NB4 (cell line): ENCODE measurements at regions not wholly inside any gene's neighbourhood (a gene's known extent, or its start where the extent isn't known, plus 50 kb on each side); places are given as distances from the start of the nearest gene placed in this dataset.

Experiments
- POLR2A ChIP-seq: IDR thresholded peaks from 2 replicates; pipeline ENCODE4 v1.6.1; 2011; ENCODE audit warnings: mild to moderate bottlenecking; ENCODE audit not compliant: insufficient read length; ENCODE audit errors: extremely low read depth
- TF ChIP-seq, protein P1 (sequence below): IDR thresholded peaks from one replicate; pipeline ENCODE4 v1.5.1; 2012; ENCODE audit warnings: low read depth, low read length
- TF ChIP-seq, protein P2 (sequence below): IDR thresholded peaks from 2 replicates; pipeline ENCODE4 v1.6.1; 2011; ENCODE audit warnings: low read depth, low read length

DNA sequence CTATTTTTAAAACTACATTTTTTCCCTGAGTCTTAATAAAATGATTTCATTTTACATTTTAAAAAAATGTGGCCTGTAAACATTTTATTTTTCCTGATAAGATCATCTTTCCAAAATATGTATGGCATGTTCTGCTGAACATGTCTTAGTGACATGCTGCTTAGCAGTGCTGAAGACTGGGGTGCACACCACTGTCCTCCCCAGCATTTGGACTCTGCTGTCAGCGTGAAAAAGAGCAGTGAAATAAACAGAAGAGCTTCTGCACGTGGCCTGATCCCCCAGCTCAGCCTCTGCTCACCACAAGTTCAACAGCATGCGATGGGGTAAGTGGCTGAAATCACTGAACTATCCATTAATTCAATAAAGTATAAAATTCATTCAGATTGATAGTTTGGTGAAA is 81.6 kb upstream of the ZNF521 start:
- TF ChIP-seq, protein P1, sequence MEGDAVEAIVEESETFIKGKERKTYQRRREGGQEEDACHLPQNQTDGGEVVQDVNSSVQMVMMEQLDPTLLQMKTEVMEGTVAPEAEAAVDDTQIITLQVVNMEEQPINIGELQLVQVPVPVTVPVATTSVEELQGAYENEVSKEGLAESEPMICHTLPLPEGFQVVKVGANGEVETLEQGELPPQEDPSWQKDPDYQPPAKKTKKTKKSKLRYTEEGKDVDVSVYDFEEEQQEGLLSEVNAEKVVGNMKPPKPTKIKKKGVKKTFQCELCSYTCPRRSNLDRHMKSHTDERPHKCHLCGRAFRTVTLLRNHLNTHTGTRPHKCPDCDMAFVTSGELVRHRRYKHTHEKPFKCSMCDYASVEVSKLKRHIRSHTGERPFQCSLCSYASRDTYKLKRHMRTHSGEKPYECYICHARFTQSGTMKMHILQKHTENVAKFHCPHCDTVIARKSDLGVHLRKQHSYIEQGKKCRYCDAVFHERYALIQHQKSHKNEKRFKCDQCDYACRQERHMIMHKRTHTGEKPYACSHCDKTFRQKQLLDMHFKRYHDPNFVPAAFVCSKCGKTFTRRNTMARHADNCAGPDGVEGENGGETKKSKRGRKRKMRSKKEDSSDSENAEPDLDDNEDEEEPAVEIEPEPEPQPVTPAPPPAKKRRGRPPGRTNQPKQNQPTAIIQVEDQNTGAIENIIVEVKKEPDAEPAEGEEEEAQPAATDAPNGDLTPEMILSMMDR = no peak
- TF ChIP-seq POLR2A = no peak
- TF ChIP-seq, protein P2, sequence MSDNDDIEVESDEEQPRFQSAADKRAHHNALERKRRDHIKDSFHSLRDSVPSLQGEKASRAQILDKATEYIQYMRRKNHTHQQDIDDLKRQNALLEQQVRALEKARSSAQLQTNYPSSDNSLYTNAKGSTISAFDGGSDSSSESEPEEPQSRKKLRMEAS = no peak
